Activated naive CD8-positive, alpha-beta T cell treated with anti-CD3 and anti-CD28 coated beads for 36 hours (primary cell): ENCODE measurements at regions not wholly inside any gene's neighbourhood (a gene's known extent, or its start where the extent isn't known, plus 50 kb on each side); places are given as distances from the start of the nearest gene placed in this dataset.

Experiments
- DNase-seq: peaks from one replicate; pipeline ENCODE4 v3.0.0; 2021
- H3K27ac Mint-ChIP-seq: one replicate; pipeline ENCODE4 v1.8.0; 2022; ENCODE audit warnings: mild to moderate bottlenecking, moderate library complexity, mixed read lengths
- H3K27me3 Mint-ChIP-seq: one replicate; pipeline ENCODE4 v1.8.0; 2022; ENCODE audit warnings: mild to moderate bottlenecking, mixed read lengths
- H3K36me3 Mint-ChIP-seq: one replicate; pipeline ENCODE4 v1.8.0; 2021; ENCODE audit warnings: mild to moderate bottlenecking, mixed read lengths
- H3K4me1 Mint-ChIP-seq: one replicate; pipeline ENCODE4 v1.8.0; 2021; ENCODE audit warnings: mixed read lengths
- H3K4me3 Mint-ChIP-seq: one replicate; pipeline ENCODE4 v1.8.0; 2022; ENCODE audit warnings: mild to moderate bottlenecking, moderate library complexity, mixed read lengths
- H3K9me3 Mint-ChIP-seq: one replicate; pipeline ENCODE4 v1.8.0; 2022; ENCODE audit warnings: mixed read lengths

DNA sequence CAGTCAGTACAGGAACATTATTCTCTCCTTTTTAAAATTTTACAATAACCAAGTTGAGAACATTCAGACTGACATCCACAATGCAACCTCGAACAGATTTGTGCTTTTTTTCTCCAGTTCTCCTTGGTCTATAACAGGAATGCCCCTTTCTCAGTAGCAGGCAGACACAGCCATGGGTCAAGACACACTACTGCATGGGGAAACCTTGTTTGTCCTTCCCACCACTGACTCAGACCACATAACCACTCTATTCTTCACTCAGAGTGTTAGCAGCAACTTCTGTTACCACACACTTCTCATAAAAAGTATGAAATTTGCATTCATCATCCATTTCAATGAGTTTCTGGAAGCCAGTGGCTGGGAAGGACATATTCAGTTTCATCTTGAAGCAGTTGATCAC, 421.7 kb downstream of the ADRA2A start:
- Mint-ChIP-seq H3K9me3 (peaks cover 5% of the 10 kb centered on the region), H3K4me1 (no peaks in the 10 kb centered on the region), H3K4me3 (no peak overlapping the region), H3K27ac (no peak overlapping the region), H3K27me3 (peaks cover 4% of the 10 kb centered on the region), H3K36me3 (no peaks in the 10 kb centered on the region)
- DNase-seq: no peak

DNA sequence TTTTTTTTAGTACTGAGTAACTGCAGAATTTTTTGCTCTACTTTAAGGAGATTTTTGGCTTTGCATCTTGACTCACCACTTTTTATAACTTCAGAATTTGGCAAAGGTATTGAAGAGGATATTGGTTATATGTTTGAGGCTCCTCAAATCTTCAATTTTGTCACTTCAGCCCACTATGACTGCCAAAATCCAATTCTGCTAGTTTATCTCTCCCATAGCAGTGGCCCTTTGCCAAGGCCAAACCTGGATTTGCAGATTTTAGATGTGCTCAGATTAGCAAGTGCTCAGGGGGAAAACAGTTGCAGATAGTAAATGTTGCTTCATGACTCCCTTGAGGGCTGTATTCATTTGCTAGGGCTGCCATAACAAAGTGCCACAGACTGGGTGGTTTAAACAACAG, 427.5 kb downstream of the ADRA2A start:
- no peak for DNase-seq
- Mint-ChIP-seq H3K27ac (no peak overlapping the region), H3K27me3 (peaks cover 14% of the 10 kb centered on the region), H3K4me1 (no peaks in the 10 kb centered on the region), H3K36me3 (no peaks in the 10 kb centered on the region), H3K9me3 (peaks cover 6% of the 10 kb centered on the region), H3K4me3 (no peak overlapping the region)

GRCh38 chr10:111506266-111507034, 429.6 kb downstream of the ADRA2A start:
- Mint-ChIP-seq H3K4me3 (no peak overlapping the region), H3K4me1 (no peaks in the 10 kb centered on the region), H3K9me3 (peaks cover 6% of the 10 kb centered on the region), H3K27ac (no peak overlapping the region), H3K27me3 (peaks cover 14% of the 10 kb centered on the region), H3K36me3 (no peaks in the 10 kb centered on the region)
- DNase-seq: no peak

GRCh38 chr10:111511751-111512150, 434.9 kb downstream of the ADRA2A start:
- H3K4me1 Mint-ChIP-seq: no peaks in the 10 kb centered on the region
- H3K27ac Mint-ChIP-seq: no peak overlapping the region
- H3K9me3 Mint-ChIP-seq: no peaks in the 10 kb centered on the region
- no peaks in the 10 kb centered on the region for H3K36me3 Mint-ChIP-seq
- no peak for DNase-seq
- peaks cover 5% of the 10 kb centered on the region for H3K27me3 Mint-ChIP-seq
- H3K4me3 Mint-ChIP-seq: no peak overlapping the region

DNA sequence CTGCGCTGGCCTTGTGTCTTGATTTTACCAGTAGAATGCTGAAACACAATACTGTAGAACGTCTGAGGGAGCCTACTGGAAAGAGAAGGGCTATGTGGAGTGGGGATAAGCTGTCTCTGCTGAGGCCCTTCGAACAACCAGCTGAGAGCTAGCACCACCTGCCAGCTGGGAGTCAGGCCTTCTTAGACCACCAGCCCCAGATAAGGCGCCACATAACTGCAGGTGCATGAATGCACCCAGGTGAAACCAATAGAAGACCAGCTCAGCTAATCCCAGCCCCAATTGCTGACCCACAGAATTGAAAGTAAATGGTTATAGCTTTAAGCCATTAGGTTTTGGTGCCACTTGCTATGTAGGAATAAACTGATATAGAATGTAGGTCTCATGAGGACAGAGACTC, 438.4 kb downstream of the ADRA2A start:
- Mint-ChIP-seq H3K36me3 (no peaks in the 10 kb centered on the region), H3K27ac (no peak overlapping the region)
- no peak for DNase-seq

GRCh38 chr10:111515706-111516105, 438.9 kb downstream of the ADRA2A start:
- Mint-ChIP-seq H3K4me3 (no peak overlapping the region), H3K36me3 (no peaks in the 10 kb centered on the region), H3K4me1 (no peaks in the 10 kb centered on the region), H3K27ac (no peak overlapping the region), H3K27me3 (no peaks in the 10 kb centered on the region), H3K9me3 (no peaks in the 10 kb centered on the region)
- no peak for DNase-seq

More for the DNA sequence above, 438.4 kb downstream of the ADRA2A start:
- H3K4me1 Mint-ChIP-seq: no peaks in the 10 kb centered on the region
- H3K4me3 Mint-ChIP-seq: no peak overlapping the region
- H3K27me3 Mint-ChIP-seq: no peaks in the 10 kb centered on the region
- H3K9me3 Mint-ChIP-seq: no peaks in the 10 kb centered on the region

GRCh38 chr10:111516144-111516543, 439.3 kb downstream of the ADRA2A start:
- Mint-ChIP-seq H3K4me1 (no peaks in the 10 kb centered on the region), H3K9me3 (no peaks in the 10 kb centered on the region), H3K27me3 (no peaks in the 10 kb centered on the region), H3K36me3 (no peaks in the 10 kb centered on the region), H3K27ac (no peak overlapping the region), H3K4me3 (no peak overlapping the region)
- DNase-seq: no peak

DNA sequence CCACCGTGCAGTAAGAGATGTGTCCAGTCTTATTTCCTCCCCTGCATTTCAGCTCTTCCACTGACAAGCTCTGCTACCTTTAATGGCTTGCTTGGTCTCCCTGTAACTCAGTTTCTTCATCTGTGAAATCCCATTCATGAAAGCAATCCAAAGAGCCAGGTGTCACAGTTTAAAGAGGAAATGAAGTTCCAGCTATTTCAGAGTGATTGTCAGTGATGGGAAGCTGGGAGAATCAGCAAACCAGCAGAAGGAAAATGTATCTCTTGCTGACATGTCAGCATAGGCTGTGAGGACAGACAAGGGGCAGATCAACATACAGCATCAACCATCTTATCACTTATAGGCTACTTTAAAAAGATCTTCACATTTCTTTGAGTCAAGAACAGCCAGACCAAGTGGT, 445.3 kb downstream of the ADRA2A start:
- H3K27ac Mint-ChIP-seq: no peak overlapping the region
- H3K36me3 Mint-ChIP-seq: no peaks in the 10 kb centered on the region
- no peaks in the 10 kb centered on the region for H3K4me1 Mint-ChIP-seq
- no peaks in the 10 kb centered on the region for H3K27me3 Mint-ChIP-seq
- H3K9me3 Mint-ChIP-seq: no peaks in the 10 kb centered on the region
- no peak overlapping the region for H3K4me3 Mint-ChIP-seq
- no peak for DNase-seq

- Mint-ChIP-seq H3K9me3 (no peaks in the 10 kb centered on the region), H3K36me3 (no peaks in the 10 kb centered on the region)
- no peak for DNase-seq
Observed at GRCh38 chr10:111522551-111522950, 445.7 kb downstream of the ADRA2A start.

DNA sequence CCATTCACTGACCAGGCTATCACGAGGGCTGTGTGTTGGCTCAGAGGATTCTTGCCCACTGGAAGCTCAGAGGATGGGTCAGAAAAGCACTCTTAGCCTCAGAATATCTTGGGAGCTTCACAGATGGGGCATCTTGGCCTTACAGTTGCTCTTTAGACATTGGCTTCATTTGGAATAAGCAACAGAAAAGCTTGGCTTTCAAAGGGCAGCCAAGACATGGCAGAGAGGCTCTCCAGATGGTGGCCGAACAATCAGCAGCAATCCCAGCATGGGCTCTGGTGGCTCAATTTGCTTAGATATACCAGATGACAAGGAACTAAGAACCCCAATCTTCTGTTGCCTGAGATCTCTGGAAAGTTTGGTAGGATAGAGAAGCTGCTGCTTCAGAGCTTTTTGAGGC, 446.2 kb downstream of the ADRA2A start:
- H3K9me3 Mint-ChIP-seq: no peaks in the 10 kb centered on the region
- no peak for DNase-seq
- no peak overlapping the region for H3K4me3 Mint-ChIP-seq
- H3K27me3 Mint-ChIP-seq: no peaks in the 10 kb centered on the region
- H3K27ac Mint-ChIP-seq: no peak overlapping the region
- no peaks in the 10 kb centered on the region for H3K36me3 Mint-ChIP-seq
- H3K4me1 Mint-ChIP-seq: no peaks in the 10 kb centered on the region

More at GRCh38 chr10:111522551-111522950, 445.7 kb downstream of the ADRA2A start:
- H3K27ac Mint-ChIP-seq: no peak overlapping the region
- H3K4me3 Mint-ChIP-seq: no peak overlapping the region
- no peaks in the 10 kb centered on the region for H3K4me1 Mint-ChIP-seq
- H3K27me3 Mint-ChIP-seq: no peaks in the 10 kb centered on the region

- Mint-ChIP-seq H3K27ac (no peak overlapping the region), H3K36me3 (no peaks in the 10 kb centered on the region), H3K9me3 (no peaks in the 10 kb centered on the region), H3K4me3 (no peak overlapping the region), H3K27me3 (no peaks in the 10 kb centered on the region), H3K4me1 (no peaks in the 10 kb centered on the region)
- DNase-seq: no peak
Observed at GRCh38 chr10:111524134-111524533, 447.3 kb downstream of the ADRA2A start.

- Mint-ChIP-seq H3K27me3 (no peaks in the 10 kb centered on the region), H3K4me3 (no peak overlapping the region), H3K36me3 (no peaks in the 10 kb centered on the region), H3K27ac (no peak overlapping the region), H3K4me1 (no peaks in the 10 kb centered on the region), H3K9me3 (no peaks in the 10 kb centered on the region)
- DNase-seq: no peak
Observed at GRCh38 chr10:111525696-111526095, 448.9 kb downstream of the ADRA2A start.

- Mint-ChIP-seq H3K4me1 (no peaks in the 10 kb centered on the region), H3K27me3 (peaks cover 10% of the 10 kb centered on the region), H3K27ac (no peak overlapping the region), H3K9me3 (no peaks in the 10 kb centered on the region), H3K4me3 (no peak overlapping the region), H3K36me3 (no peaks in the 10 kb centered on the region)
- no peak for DNase-seq
Observed at GRCh38 chr10:111531690-111532089, 454.9 kb downstream of the ADRA2A start.

DNA sequence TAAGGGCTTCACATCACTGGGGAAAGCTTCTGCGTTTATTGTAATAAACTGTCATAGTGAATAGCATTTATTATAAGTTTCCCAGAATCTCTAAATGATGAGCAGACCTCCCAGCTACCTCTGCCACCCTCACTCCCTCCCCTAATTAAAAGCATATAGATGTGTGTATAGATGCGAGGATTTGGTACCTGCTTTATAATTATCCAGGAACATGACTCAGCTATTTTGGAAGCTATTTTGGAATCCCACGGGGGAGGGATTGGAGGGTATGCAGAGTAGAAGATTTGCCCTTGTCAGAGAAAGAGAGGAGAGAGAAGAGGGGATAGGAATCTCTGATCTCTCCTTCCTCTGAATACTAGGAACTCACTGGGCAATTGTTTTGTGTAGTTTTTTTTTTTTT, 455.3 kb downstream of the ADRA2A start:
- H3K4me3 Mint-ChIP-seq: no peak overlapping the region
- H3K4me1 Mint-ChIP-seq: no peaks in the 10 kb centered on the region
- H3K9me3 Mint-ChIP-seq: no peaks in the 10 kb centered on the region
- DNase-seq: no peak
- H3K27ac Mint-ChIP-seq: no peak overlapping the region
- peaks cover 10% of the 10 kb centered on the region for H3K27me3 Mint-ChIP-seq
- no peaks in the 10 kb centered on the region for H3K36me3 Mint-ChIP-seq

DNA sequence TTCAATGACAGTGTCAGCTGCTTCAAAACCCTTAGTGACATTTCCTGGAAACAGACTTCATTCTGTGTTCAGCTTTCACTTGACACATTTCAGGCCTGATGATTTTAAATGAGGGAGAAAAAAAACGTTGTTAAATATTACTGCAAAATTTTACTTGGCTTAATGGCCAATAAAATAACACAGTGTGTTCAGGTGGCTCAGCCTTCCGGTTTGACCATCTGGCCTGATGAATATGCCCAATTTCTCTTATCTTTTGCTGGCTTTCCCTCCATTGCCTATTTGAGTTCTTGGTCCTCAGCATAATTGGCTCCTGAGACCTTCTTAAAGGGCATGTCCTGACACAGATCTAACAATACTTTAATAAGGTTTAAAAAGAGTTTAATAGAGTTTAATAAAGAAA, 462.4 kb downstream of the ADRA2A start:
- H3K36me3 Mint-ChIP-seq: no peaks in the 10 kb centered on the region
- H3K27me3 Mint-ChIP-seq: peaks cover 18% of the 10 kb centered on the region
- H3K27ac Mint-ChIP-seq: no peak overlapping the region
- H3K4me1 Mint-ChIP-seq: no peaks in the 10 kb centered on the region
- no peak overlapping the region for H3K4me3 Mint-ChIP-seq
- no peak for DNase-seq
- H3K9me3 Mint-ChIP-seq: no peaks in the 10 kb centered on the region

DNA sequence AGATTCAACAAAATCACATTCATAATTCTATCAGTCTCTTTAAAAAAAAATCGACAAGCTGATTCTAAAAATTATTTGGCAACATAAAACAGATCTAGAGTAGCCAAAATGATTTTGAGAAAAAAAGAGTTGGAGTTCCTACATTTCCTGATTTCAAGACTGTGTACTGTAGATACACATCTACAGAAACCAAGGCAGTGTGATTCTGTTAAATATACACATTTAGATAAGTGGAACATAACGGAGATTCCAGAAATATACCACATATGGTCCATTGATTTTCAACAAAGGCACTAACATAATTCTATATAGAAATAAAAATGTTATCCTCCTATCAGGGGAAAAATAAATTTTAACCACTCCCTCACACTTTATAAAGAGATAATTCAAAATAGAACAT, 467.0 kb downstream of the ADRA2A start:
- DNase-seq: no peak
- H3K9me3 Mint-ChIP-seq: no peaks in the 10 kb centered on the region
- H3K36me3 Mint-ChIP-seq: no peaks in the 10 kb centered on the region
- no peak overlapping the region for H3K27ac Mint-ChIP-seq
- no peaks in the 10 kb centered on the region for H3K4me1 Mint-ChIP-seq
- H3K27me3 Mint-ChIP-seq: peaks cover 4% of the 10 kb centered on the region
- H3K4me3 Mint-ChIP-seq: no peak overlapping the region
